ENCODE measurements at regions not wholly inside any gene's neighbourhood (a gene's known extent, or its start where the extent isn't known, plus 50 kb on each side); places are given as distances from the start of the nearest gene placed in this dataset.

- TF ChIP-seq EZH2 (IDR thresholded peaks at IDR 0.05; ENCODE audit: low read length, unreplicated experiment) (no peak), CTCF (conservative IDR thresholded peaks at IDR 0.05; ENCODE audit: low read depth, low read length) (no peak)
Measured at GRCh38 chr3:160108362-160108761, 116.9 kb upstream of the C3orf80 start.
